OCI-LY3 (cell line): ENCODE measurements at regions not wholly inside any gene's neighbourhood (a gene's known extent, or its start where the extent isn't known, plus 50 kb on each side); places are given as distances from the start of the nearest gene placed in this dataset.
"Not testable (repeated sequence)": the region's sequence is repeated elsewhere in the genome, so short reads cannot be mapped to it uniquely, and the experiment has no call there.

Experiments used
- H2AFZ ChIP-seq: fragments of 200-600, 300-600 bp; shearing (Covaris generic); 2 replicates; pipeline ENCODE4 v1.6.0; 2014; ENCODE audit warnings: antibody characterized with exemption, low read depth, low read length
- H3K27ac ChIP-seq: fragments of 200-600, 300-600 bp; sonication (generic); 2 replicates; pipeline ENCODE4 v1.5.1; 2014; ENCODE audit warnings: mild to moderate bottlenecking, low read length, moderate library complexity, mixed read lengths
- H3K27me3 ChIP-seq: fragments of 200-600, 300-600 bp; sonication (generic); 2 replicates; pipeline ENCODE4 v1.6.1; 2014; ENCODE audit warnings: low read depth, low read length, mixed read lengths
- H3K36me3 ChIP-seq: fragments of 200-600, 300-600 bp; sonication (generic); replicated peaks from 2 replicates; pipeline ENCODE3; 2014; ENCODE audit warnings: low read depth, low read length, mixed read lengths
- H3K4me1 ChIP-seq: fragments of 300-600, 200-600 bp; sonication (generic); 2 replicates; pipeline ENCODE4 v1.6.1; 2014; ENCODE audit warnings: low read length, mixed read lengths
- H3K4me2 ChIP-seq: fragments of 200-600, 300-600 bp; sonication (generic); 2 replicates; pipeline ENCODE4 v1.6.1; 2014; ENCODE audit warnings: low read length, mixed read lengths
- H3K4me3 ChIP-seq: fragments of 300-600, 200-600 bp; sonication (generic); 2 replicates; pipeline ENCODE4 v1.5.1; 2014; ENCODE audit warnings: antibody characterized with exemption, mild to moderate bottlenecking, low read length, moderate library complexity
- H3K79me2 ChIP-seq: fragments of 300-600, 200-600 bp; shearing (Covaris generic); 2 replicates; pipeline ENCODE4 v1.6.1; 2014; ENCODE audit warnings: mild to moderate bottlenecking, low read length, mixed read lengths
- H3K9ac ChIP-seq: fragments of 300-600, 200-600 bp; shearing (Covaris generic); 2 replicates; pipeline ENCODE4 v1.6.0; 2014; ENCODE audit warnings: mild to moderate bottlenecking, low read length, moderate library complexity
- H3K9me3 ChIP-seq: fragments of 200-600, 300-600 bp; shearing (Covaris generic); 2 replicates; pipeline ENCODE4 v1.6.1; 2014; ENCODE audit warnings: low read length, mixed read lengths; ENCODE audit not compliant: insufficient read depth
- H4K20me1 ChIP-seq: fragments of 200-600, 300-600 bp; sonication (generic); 2 replicates; pipeline ENCODE4 v1.6.1; 2016; ENCODE audit warnings: low read length, mixed read lengths; ENCODE audit not compliant: insufficient read depth
- CTCF ChIP-seq: fragments of 200-600, 300-600 bp; sonication (generic); IDR thresholded peaks from 2 replicates; pipeline ENCODE4 v1.5.1; 2014; ENCODE audit warnings: antibody characterized with exemption, low read length, low read depth
- EZH2phosphoT487 ChIP-seq: fragments of 200-600 bp; shearing (Covaris generic); IDR thresholded peaks from 2 replicates; pipeline ENCODE4 v1.6.1; 2018; ENCODE audit warnings: antibody characterized with exemption, mixed run types, low read depth

GRCh38 chr3:171915275-171915674 is 72.1 kb downstream of the TMEM212 start:
- no peak overlapping the region for H3K9ac ChIP-seq
- H3K9me3 ChIP-seq = no peaks in the 10 kb centered on the region
- H3K79me2 ChIP-seq = no peaks in the 10 kb centered on the region
- H2AFZ ChIP-seq = no peak overlapping the region
- no peak for TF ChIP-seq EZH2phosphoT487
- no peak for TF ChIP-seq CTCF
- no peak overlapping the region for H3K4me3 ChIP-seq
- H4K20me1 ChIP-seq = no peaks in the 10 kb centered on the region
- no peak overlapping the region for H3K4me2 ChIP-seq
- no peak overlapping the region for H3K27ac ChIP-seq
- no peaks in the 10 kb centered on the region for H3K36me3 ChIP-seq
- no peaks in the 10 kb centered on the region for H3K4me1 ChIP-seq
- H3K27me3 ChIP-seq = 0 out of 2 replicates have a peak, but pooled peaks cover 3% of the 10 kb centered on the region

- Histone ChIP-seq H3K27me3 (0 out of 2 replicates have a peak, but pooled peaks cover 3% of the 10 kb centered on the region), H3K9ac (no peak overlapping the region), H3K36me3 (no peaks in the 10 kb centered on the region), H4K20me1 (no peaks in the 10 kb centered on the region), H3K4me2 (no peak overlapping the region), H3K27ac (no peak overlapping the region), H2AFZ (no peak overlapping the region), H3K9me3 (no peaks in the 10 kb centered on the region), H3K4me1 (no peaks in the 10 kb centered on the region), H3K79me2 (no peaks in the 10 kb centered on the region), H3K4me3 (no peak overlapping the region)
- TF ChIP-seq EZH2phosphoT487 (no peak), CTCF (no peak)
These were observed 73.7 kb downstream of the TMEM212 start for GRCh38 chr3:171916888-171917287.

GRCh38 chr3:171922629-171923028 is 79.5 kb downstream of the TMEM212 start:
- not testable (repeated sequence) for H3K9ac ChIP-seq, H3K36me3 ChIP-seq, H4K20me1 ChIP-seq, H3K4me1 ChIP-seq, H2AFZ ChIP-seq, H3K4me3 ChIP-seq, H3K9me3 ChIP-seq, H3K79me2 ChIP-seq, H3K27ac ChIP-seq, H3K27me3 ChIP-seq, H3K4me2 ChIP-seq

GRCh38 chr3:171923668-171924067 is 80.5 kb downstream of the TMEM212 start:
- H3K4me3 ChIP-seq, H2AFZ ChIP-seq, H3K27me3 ChIP-seq, H3K79me2 ChIP-seq, H3K4me1 ChIP-seq, H4K20me1 ChIP-seq, H3K36me3 ChIP-seq, H3K9me3 ChIP-seq, H3K27ac ChIP-seq, H3K9ac ChIP-seq, H3K4me2 ChIP-seq: not testable (repeated sequence)

- not testable (repeated sequence) for H4K20me1 ChIP-seq, H3K27ac ChIP-seq, H3K4me2 ChIP-seq, H3K27me3 ChIP-seq, H3K4me3 ChIP-seq, H3K4me1 ChIP-seq, H3K79me2 ChIP-seq, H2AFZ ChIP-seq, H3K9ac ChIP-seq, H3K36me3 ChIP-seq, H3K9me3 ChIP-seq
These were observed 81.7 kb downstream of the TMEM212 start for GRCh38 chr3:171924864-171925263.
